GM19468 (cell line): ENCODE measurements at regions not wholly inside any gene's neighbourhood (a gene's known extent, or its start where the extent isn't known, plus 50 kb on each side); places are given as distances from the start of the nearest gene placed in this dataset.

ENCODE experiments used
- ATAC-seq: cut with Tn5 transposase; IDR thresholded peaks from one replicate; pipeline ENCODE4 v1.9.1; 2021; ENCODE audit warnings: mild to moderate bottlenecking, moderate library complexity, moderate number of reproducible peaks; ENCODE audit not compliant: unreplicated experiment; ENCODE audit errors: extremely low read depth

GRCh38 chr9:32837551-32838058, 54.3 kb downstream of the TMEM215 start:
- ATAC-seq: no peak

GRCh38 chr9:32839013-32839885, 55.9 kb downstream of the TMEM215 start:
- peak; percentile 26 for ATAC-seq

- no peak for ATAC-seq
Measured at GRCh38 chr9:32841314-32841713, 58.0 kb downstream of the TMEM215 start.

GRCh38 chr9:32843295-32843694, 60.0 kb downstream of the TMEM215 start:
- ATAC-seq: no peak

- ATAC-seq: no peak
Measured at GRCh38 chr9:32844259-32844658, 60.9 kb downstream of the TMEM215 start.

GRCh38 chr9:32854271-32854670, 70.9 kb downstream of the TMEM215 start:
- no peak for ATAC-seq

- no peak for ATAC-seq
Measured at GRCh38 chr9:32855752-32856151, 72.4 kb downstream of the TMEM215 start.

GRCh38 chr9:32863291-32863690, 80.0 kb downstream of the TMEM215 start:
- no peak for ATAC-seq

- ATAC-seq: no peak
Measured at GRCh38 chr9:32864971-32865370, 81.6 kb downstream of the TMEM215 start.

- no peak for ATAC-seq
Measured at GRCh38 chr9:32866273-32866672, 82.9 kb downstream of the TMEM215 start.

GRCh38 chr9:32867026-32867425, 83.7 kb downstream of the TMEM215 start:
- ATAC-seq: no peak

GRCh38 chr9:32867601-32868204, 84.4 kb downstream of the TMEM215 start:
- no peak for ATAC-seq

GRCh38 chr9:32869404-32869803, 86.1 kb downstream of the TMEM215 start:
- ATAC-seq: no peak

- ATAC-seq: no peak
Measured at GRCh38 chr9:32873131-32873530, 89.8 kb downstream of the TMEM215 start.

GRCh38 chr9:32873553-32873952, 90.2 kb downstream of the TMEM215 start:
- ATAC-seq: no peak

- ATAC-seq: no peak
Measured at GRCh38 chr9:32875242-32875641, 91.9 kb downstream of the TMEM215 start.

- ATAC-seq: no peak
Measured at GRCh38 chr9:32875748-32876147, 92.4 kb downstream of the TMEM215 start.

GRCh38 chr9:32877103-32877502, 93.8 kb downstream of the TMEM215 start:
- ATAC-seq: no peak

GRCh38 chr9:32877639-32878217, 94.4 kb downstream of the TMEM215 start:
- no peak for ATAC-seq

GRCh38 chr9:32879335-32879734, 96.0 kb downstream of the TMEM215 start:
- no peak for ATAC-seq

GRCh38 chr9:32881948-32882347, 98.6 kb downstream of the TMEM215 start:
- no peak for ATAC-seq
